ENCODE measurements at regions not wholly inside any gene's neighbourhood (a gene's known extent, or its start where the extent isn't known, plus 50 kb on each side); places are given as distances from the start of the nearest gene placed in this dataset.
"Not testable (repeated sequence)": the region's sequence is repeated elsewhere in the genome, so short reads cannot be mapped to it uniquely, and the experiment has no call there.

- DNase-seq: no peak
Measured at GRCh38 chr3:182294256-182294655, 499.0 kb upstream of the ATP11B start.

- no peak for DNase-seq
Measured at GRCh38 chr3:182294696-182295095, 498.6 kb upstream of the ATP11B start.

- DNase-seq: no peak
Measured at GRCh38 chr3:182300266-182300665, 493.0 kb upstream of the ATP11B start.

- DNase-seq: no peak
Measured at GRCh38 chr3:182303169-182303568, 490.1 kb upstream of the ATP11B start.

GRCh38 chr3:182305881-182306665, 487.2 kb upstream of the ATP11B start:
- DNase-seq: no peak

- DNase-seq: no peak
Measured at GRCh38 chr3:182308328-182308727, 485.0 kb upstream of the ATP11B start.

GRCh38 chr3:182309120-182309519, 484.2 kb upstream of the ATP11B start:
- no peak for DNase-seq

- no peak for DNase-seq
Measured at GRCh38 chr3:182315313-182315712, 478.0 kb upstream of the ATP11B start.

- no peak for DNase-seq
Measured at GRCh38 chr3:182323126-182323700, 470.1 kb upstream of the ATP11B start.

GRCh38 chr3:182323898-182324297, 469.4 kb upstream of the ATP11B start:
- no peak for DNase-seq

GRCh38 chr3:182325213-182325950, 467.9 kb upstream of the ATP11B start:
- DNase-seq: no peak

GRCh38 chr3:182327196-182327681, 466.1 kb upstream of the ATP11B start:
- DNase-seq: no peak

GRCh38 chr3:182330646-182331045, 462.7 kb upstream of the ATP11B start:
- no peak for DNase-seq

GRCh38 chr3:182331341-182331740, 462.0 kb upstream of the ATP11B start:
- DNase-seq: no peak

- DNase-seq: no peak
Measured at GRCh38 chr3:182342252-182342651, 451.1 kb upstream of the ATP11B start.

- DNase-seq: not testable (repeated sequence)
Measured at GRCh38 chr3:182344026-182344425, 449.3 kb upstream of the ATP11B start.

- DNase-seq: no peak
Measured at GRCh38 chr3:182349051-182349450, 444.3 kb upstream of the ATP11B start.

GRCh38 chr3:182349951-182350517, 443.3 kb upstream of the ATP11B start:
- DNase-seq: no peak

GRCh38 chr3:182357928-182358327, 435.4 kb upstream of the ATP11B start:
- DNase-seq: no peak

GRCh38 chr3:182364323-182364722, 429.0 kb upstream of the ATP11B start:
- DNase-seq: no peak

- DNase-seq: no peak
Measured at GRCh38 chr3:182364723-182365650, 428.3 kb upstream of the ATP11B start.

GRCh38 chr3:182366746-182367145, 426.6 kb upstream of the ATP11B start:
- DNase-seq: no peak
